Psoas muscle (tissue), 7 donors: ENCODE measurements at regions not wholly inside any gene's neighbourhood (a gene's known extent, or its start where the extent isn't known, plus 50 kb on each side); places are given as distances from the start of the nearest gene placed in this dataset.

Source experiments
- ATAC-seq, 4 donors: fragments of 200-7000 bp; cut with Tn5 transposase; one replicate each; pipeline ENCODE4 v1.9.1; 2020; ENCODE audit warnings: moderate library complexity in 3 of 4, mild to moderate bottlenecking in 2 of 4
- DNase-seq, 2 donors: peaks; one replicate each; pipeline ENCODE4 v3.0.0-alpha.2; 2020
- H3K27ac ChIP-seq: fragments of 200-600 bp; one replicate; pipeline ENCODE4 v1.8.0; 2022
- H3K27me3 ChIP-seq, 3 donors: fragments of 200-600 bp in 1 of 3; one replicate each; pipeline versions ENCODE4 v1.6.1 to v1.8.0; 2013 to 2022; ENCODE audit warnings: low read length in 2 of 3, mild to moderate bottlenecking in 2 of 3, moderate library complexity in 1 of 3; ENCODE audit not compliant: insufficient read depth in 3 of 3
- H3K36me3 ChIP-seq, 2 donors: fragments of 200-600 bp in 1 of 2; one replicate each; pipeline versions ENCODE4 v1.6.1 to v1.8.0; 2013 to 2022; ENCODE audit warnings: low read depth in 1 of 2, mild to moderate bottlenecking in 1 of 2, moderate library complexity in 1 of 2; ENCODE audit not compliant: insufficient read depth in 1 of 2
- H3K4me1 ChIP-seq: fragments of 200-600 bp; one replicate; pipeline ENCODE4 v1.8.0; 2022
- H3K4me3 ChIP-seq: fragments of 200-600 bp; one replicate; pipeline ENCODE4 v1.8.0; 2022; ENCODE audit warnings: mild to moderate bottlenecking
- H3K9me3 ChIP-seq: fragments of 200-600 bp; one replicate; pipeline ENCODE4 v1.8.0; 2022
- WGBS, 3 donors: extraction: QIAGEN DNeasy Blood & Tissue Kit; methylation state at CpG; one replicate each; pipeline versions ENCODE4 v1.1.6 to v1.1.7; 2013; 5-methylcytosine and 5-hydroxymethylcytosine counted together
- intact Hi-C, 2 donors: fragments of 100-400 bp; cut with DNase I; formaldehyde crosslinking; loops; one replicate each; pipeline versions ENCODE4 v1.11.0 to v1.14.2; 2022
- TF ChIP-seq, protein P1 (sequence below): fragments of 200-600 bp; IDR thresholded peaks from one replicate; pipeline ENCODE4 v1.8.0; 2022; ENCODE audit warnings: antibody characterized with exemption
- donor health status: healthy with polysubstance abuse.
- donor health status: DM: no; HTN: no; CAD: no; lungs with moderate emphysema.
- donor health status: Bipolar disorder and iron deficiency.
- donor health status: healthy.
- donor health status: DM: yes; HTN: yes; CAD: no.
- donor health status: DM: no; HTN: no; CAD: no.
- donor health status: DM: yes; HTN: yes; CAD: no.

DNA sequence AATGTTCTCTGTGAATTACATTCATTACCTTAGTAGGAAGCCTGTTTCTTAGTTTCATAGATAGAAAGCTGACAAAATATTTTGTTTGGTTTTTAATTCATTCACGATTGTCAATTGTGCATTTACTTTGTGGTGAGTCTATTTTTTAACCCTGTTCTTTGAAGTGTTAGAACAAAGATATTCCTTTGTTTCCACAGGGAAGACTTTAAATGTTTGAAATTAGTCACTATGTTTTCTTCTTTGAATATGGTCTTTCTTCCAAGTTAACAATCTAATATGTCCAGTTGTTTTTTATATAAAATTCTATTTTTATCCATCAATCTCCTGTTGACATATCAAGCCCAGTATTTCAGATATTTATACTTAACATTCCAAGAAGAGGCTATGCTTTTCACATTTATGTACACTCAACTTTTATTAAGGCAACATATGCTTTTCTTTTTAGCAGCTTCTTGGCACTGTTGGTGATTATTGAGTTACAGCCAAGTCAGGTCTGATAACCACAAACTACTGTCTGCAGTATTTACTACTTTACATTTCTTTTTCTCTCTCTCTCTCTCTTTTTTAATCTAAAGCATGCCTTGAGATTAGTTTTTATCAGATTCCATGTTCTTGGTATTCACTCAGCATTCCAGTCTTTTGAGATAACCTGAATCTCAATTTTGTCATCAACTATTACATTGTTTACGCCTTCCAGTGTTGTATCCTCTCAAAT lies 812.8 kb upstream of the SLC10A2 start:
- TF ChIP-seq, protein P1, sequence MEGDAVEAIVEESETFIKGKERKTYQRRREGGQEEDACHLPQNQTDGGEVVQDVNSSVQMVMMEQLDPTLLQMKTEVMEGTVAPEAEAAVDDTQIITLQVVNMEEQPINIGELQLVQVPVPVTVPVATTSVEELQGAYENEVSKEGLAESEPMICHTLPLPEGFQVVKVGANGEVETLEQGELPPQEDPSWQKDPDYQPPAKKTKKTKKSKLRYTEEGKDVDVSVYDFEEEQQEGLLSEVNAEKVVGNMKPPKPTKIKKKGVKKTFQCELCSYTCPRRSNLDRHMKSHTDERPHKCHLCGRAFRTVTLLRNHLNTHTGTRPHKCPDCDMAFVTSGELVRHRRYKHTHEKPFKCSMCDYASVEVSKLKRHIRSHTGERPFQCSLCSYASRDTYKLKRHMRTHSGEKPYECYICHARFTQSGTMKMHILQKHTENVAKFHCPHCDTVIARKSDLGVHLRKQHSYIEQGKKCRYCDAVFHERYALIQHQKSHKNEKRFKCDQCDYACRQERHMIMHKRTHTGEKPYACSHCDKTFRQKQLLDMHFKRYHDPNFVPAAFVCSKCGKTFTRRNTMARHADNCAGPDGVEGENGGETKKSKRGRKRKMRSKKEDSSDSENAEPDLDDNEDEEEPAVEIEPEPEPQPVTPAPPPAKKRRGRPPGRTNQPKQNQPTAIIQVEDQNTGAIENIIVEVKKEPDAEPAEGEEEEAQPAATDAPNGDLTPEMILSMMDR = no peak
- Histone ChIP-seq H3K4me3 (no peak overlapping the region), H3K27me3 (no peaks in the 10 kb centered on the region), H3K36me3 (no peaks in the 10 kb centered on the region), H3K9me3 (no peaks in the 10 kb centered on the region), H3K4me1 (no peaks in the 10 kb centered on the region), H3K27ac (no peak overlapping the region)
- DNase-seq = no peak
- WGBS, 3 donors = 63 to 70% (median 68%) methylated on average over 2 of the region's 2 CpGs
- no peak for ATAC-seq
- intact Hi-C loops = no loop called here

DNA sequence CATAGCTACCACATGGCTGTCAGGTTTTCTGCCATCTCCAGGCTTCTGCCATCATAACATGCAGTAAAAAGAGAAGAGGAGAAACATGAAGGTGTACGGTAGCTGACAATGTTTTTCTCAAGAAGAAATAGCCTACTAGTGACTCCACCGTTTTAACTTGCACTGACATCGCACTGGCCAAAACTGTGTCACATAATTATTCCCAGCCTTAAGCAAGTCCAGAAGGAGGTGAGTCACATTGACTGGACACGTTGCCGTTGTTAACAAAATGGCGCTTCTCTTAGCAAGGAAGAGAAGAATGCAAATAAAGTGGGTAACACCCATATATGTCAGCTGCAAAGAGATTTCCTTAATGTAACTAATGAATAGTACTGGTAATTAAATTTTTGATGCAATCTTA lies 810.4 kb upstream of the SLC10A2 start:
- Histone ChIP-seq H3K4me1 (no peaks in the 10 kb centered on the region), H3K27ac (no peak overlapping the region), H3K36me3 (no peaks in the 10 kb centered on the region), H3K9me3 (no peaks in the 10 kb centered on the region), H3K27me3 (no peaks in the 10 kb centered on the region), H3K4me3 (no peak overlapping the region)
- WGBS, 3 donors = 88 to 90% (median 90%) methylated on average over 6 of the region's 6 CpGs
- no peak for DNase-seq
- no peak for ATAC-seq
- intact Hi-C loops = no loop called here
- TF ChIP-seq, protein P1 = no peak

DNA sequence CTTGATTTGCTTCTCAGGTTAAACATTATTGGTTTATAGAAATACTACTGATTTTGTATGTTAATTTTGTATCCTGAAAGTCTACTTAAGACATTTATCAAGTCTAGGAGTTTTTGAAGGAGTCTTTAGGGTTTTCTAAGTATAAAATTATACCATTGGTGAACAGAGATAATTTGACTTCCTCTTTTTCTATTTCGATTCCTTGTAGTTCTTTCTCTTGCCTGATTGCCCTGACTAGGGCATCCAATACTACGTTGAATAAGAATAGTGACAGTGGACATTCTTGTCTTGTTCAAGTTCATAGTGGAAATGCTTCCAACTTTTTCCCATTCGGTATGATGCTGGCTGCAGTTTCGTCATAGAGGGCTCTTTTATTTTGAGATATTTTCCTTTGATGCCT lies 807.5 kb upstream of the SLC10A2 start:
- TF ChIP-seq, protein P1 = no peak
- 65 to 86% (median 83%) methylated on average over 4 of the region's 4 CpGs for WGBS, 3 donors
- no peaks in the 10 kb centered on the region for H3K9me3 ChIP-seq
- DNase-seq (no peak), ATAC-seq (no peak)
- H3K4me1 ChIP-seq = no peaks in the 10 kb centered on the region
- no peaks in the 10 kb centered on the region for H3K36me3 ChIP-seq
- no peak overlapping the region for H3K4me3 ChIP-seq
- no peak overlapping the region for H3K27ac ChIP-seq
- intact Hi-C loops = no loop called here
- H3K27me3 ChIP-seq = no peaks in the 10 kb centered on the region

DNA sequence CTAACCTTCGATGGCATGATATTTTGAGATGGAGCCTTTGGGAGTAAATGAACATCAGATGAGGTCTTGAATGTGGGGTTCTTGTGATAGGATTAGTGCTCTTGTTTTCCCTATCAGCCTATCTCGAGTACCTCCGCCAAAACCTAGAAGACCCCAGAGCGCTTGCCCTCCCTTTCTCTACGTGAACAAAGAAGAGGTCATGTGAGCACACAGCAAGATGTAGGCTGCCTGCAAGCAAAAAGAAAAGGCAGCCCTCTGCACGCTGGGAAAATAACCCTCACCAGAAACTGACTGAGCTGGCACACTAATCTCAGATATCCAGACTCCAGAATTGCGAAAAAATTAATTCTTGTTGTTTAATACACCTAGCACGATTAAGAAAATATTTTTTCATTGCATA lies 799.8 kb upstream of the SLC10A2 start:
- H3K27ac ChIP-seq = no peak overlapping the region
- DNase-seq (no peak), ATAC-seq (no peak)
- WGBS, 3 donors = 81 to 86% (median 83%) methylated on average over 8 of the region's 8 CpGs
- no peak overlapping the region for H3K4me3 ChIP-seq
- H3K4me1 ChIP-seq = no peaks in the 10 kb centered on the region
- H3K9me3 ChIP-seq = no peaks in the 10 kb centered on the region
- TF ChIP-seq, protein P1 = no peak
- intact Hi-C loops = no loop called here
- H3K36me3 ChIP-seq = no peaks in the 10 kb centered on the region
- peaks cover 0 to 3% (median 0%) of the 10 kb centered on the region in 3 donors for H3K27me3 ChIP-seq

DNA sequence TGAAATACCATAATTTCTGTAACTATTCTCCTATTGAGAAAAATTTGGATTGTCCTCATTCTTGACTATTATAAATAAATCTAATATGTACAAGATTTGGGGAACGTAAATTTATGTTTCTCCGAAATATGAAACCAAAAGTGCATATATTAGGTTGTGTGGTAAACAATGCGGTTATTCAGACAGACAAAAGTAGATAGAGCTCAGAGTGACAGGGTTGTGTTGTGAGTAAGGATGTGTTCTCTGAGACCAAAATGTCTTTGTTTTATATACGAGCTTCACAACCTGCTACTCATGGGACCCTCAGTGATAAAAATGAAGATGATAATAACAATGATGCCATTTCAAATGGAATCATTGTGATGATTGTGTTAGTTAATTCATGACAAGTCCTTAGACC lies 796.3 kb upstream of the SLC10A2 start:
- Histone ChIP-seq H3K36me3 (no peaks in the 10 kb centered on the region), H3K27ac (no peak overlapping the region), H3K27me3 (peaks cover 0 to 3% (median 0%) of the 10 kb centered on the region in 3 donors), H3K4me3 (no peak overlapping the region), H3K9me3 (no peaks in the 10 kb centered on the region), H3K4me1 (no peaks in the 10 kb centered on the region)
- TF ChIP-seq, protein P1 = no peak
- no peak for DNase-seq
- intact Hi-C loops = no loop called here
- ATAC-seq = no peak
- 91 to 92% (median 91%) methylated on average over 4 of the region's 4 CpGs for WGBS, 3 donors
